ENCODE measurements at regions not wholly inside any gene's neighbourhood (a gene's known extent, or its start where the extent isn't known, plus 50 kb on each side); places are given as distances from the start of the nearest gene placed in this dataset.

- H3K4me3 ChIP-seq (ENCODE audit: low read depth, low read length), result no peak overlapping the region
- TF ChIP-seq CTCF (IDR thresholded peaks at IDR 0.05; ENCODE audit: insufficient read depth, low read length), result no peak
- peak; percentile 62 for DNase-seq (ENCODE audit: low read depth)
Observed at GRCh38 chr5:125558016-125558415, 811.6 kb upstream of the ZNF608 start.

GRCh38 chr5:125558466-125558865 is 812.0 kb upstream of the ZNF608 start:
- DNase-seq (ENCODE audit: low read depth), result peak; percentile 53

GRCh38 chr5:125559296-125559695 is 812.9 kb upstream of the ZNF608 start:
- DNase-seq (ENCODE audit: low read depth), result peak; percentile 99
- H3K4me3 ChIP-seq (ENCODE audit: low read depth, low read length), result no peak overlapping the region

More at GRCh38 chr5:125558466-125558865, 812.0 kb upstream of the ZNF608 start:
- TF ChIP-seq CTCF (IDR thresholded peaks at IDR 0.05; ENCODE audit: insufficient read depth, low read length), result no peak
- no peak overlapping the region for H3K4me3 ChIP-seq (ENCODE audit: low read depth, low read length)

GRCh38 chr5:125560476-125561225 is 814.2 kb upstream of the ZNF608 start:
- no peak for TF ChIP-seq CTCF (IDR thresholded peaks at IDR 0.05; ENCODE audit: insufficient read depth, low read length)
- H3K4me3 ChIP-seq (ENCODE audit: low read depth, low read length), result no peak overlapping the region
- peak; percentile 88 for DNase-seq (ENCODE audit: low read depth)

More at GRCh38 chr5:125559296-125559695, 812.9 kb upstream of the ZNF608 start:
- no peak for TF ChIP-seq CTCF (IDR thresholded peaks at IDR 0.05; ENCODE audit: insufficient read depth, low read length)

- no peak overlapping the region for H3K4me3 ChIP-seq (ENCODE audit: low read depth, low read length)
- TF ChIP-seq CTCF (IDR thresholded peaks at IDR 0.05; ENCODE audit: insufficient read depth, low read length), result no peak
- DNase-seq (ENCODE audit: low read depth), result no peak
Observed at GRCh38 chr5:125564317-125564975, 818.0 kb upstream of the ZNF608 start.

- DNase-seq (ENCODE audit: low read depth), result no peak
- no peak overlapping the region for H3K4me3 ChIP-seq (ENCODE audit: low read depth, low read length)
- no peak for TF ChIP-seq CTCF (IDR thresholded peaks at IDR 0.05; ENCODE audit: insufficient read depth, low read length)
Observed at GRCh38 chr5:125574491-125575044, 828.1 kb upstream of the ZNF608 start.
